GM10266 (cell line): ENCODE measurements at regions not wholly inside any gene's neighbourhood (a gene's known extent, or its start where the extent isn't known, plus 50 kb on each side); places are given as distances from the start of the nearest gene placed in this dataset.

Source experiments
- DNase-seq: peaks from one replicate; pipeline ENCODE4 v3.0.0; 2012; ENCODE audit errors: extremely low spot score
- CTCF ChIP-seq: IDR thresholded peaks from 2 replicates; pipeline ENCODE4 v1.5.1; 2012; ENCODE audit warnings: mild to moderate bottlenecking, low read depth; ENCODE audit not compliant: control insufficient read depth, insufficient read depth; ENCODE audit errors: missing control alignments

GRCh38 chr9:107222020-107222522 lies 61.0 kb upstream of the RAD23B start:
- DNase-seq, result no peak
- no peak for TF ChIP-seq CTCF

DNA sequence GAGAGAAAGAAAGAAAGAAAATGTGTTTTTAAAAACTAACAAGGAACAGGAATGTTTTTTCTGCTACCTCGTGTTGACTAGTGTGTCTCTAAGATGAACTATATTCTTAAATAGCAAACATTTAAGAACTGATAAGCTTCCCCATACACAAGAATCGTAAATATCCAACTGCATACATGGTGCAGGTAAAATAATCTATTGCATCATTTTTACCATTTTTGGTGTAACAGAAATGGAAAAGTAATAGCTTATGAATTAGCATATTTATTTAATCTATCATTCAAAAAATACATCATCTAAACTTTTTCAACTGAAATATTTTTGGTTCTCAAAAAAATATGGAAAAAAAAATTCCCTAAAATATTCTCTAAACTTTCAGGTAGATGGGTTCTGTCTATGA lies 59.7 kb upstream of the RAD23B start:
- TF ChIP-seq CTCF, result no peak
- no peak for DNase-seq

GRCh38 chr9:107224252-107224651 lies 58.8 kb upstream of the RAD23B start:
- DNase-seq, result no peak
- no peak for TF ChIP-seq CTCF

GRCh38 chr9:107226421-107226820 lies 56.7 kb upstream of the RAD23B start:
- DNase-seq, result no peak
- TF ChIP-seq CTCF, result no peak

- no peak for TF ChIP-seq CTCF
- DNase-seq, result no peak
Measured at GRCh38 chr9:107227774-107228173, 55.3 kb upstream of the RAD23B start.

- TF ChIP-seq CTCF, result no peak
- no peak for DNase-seq
Measured at GRCh38 chr9:107228496-107229039, 54.5 kb upstream of the RAD23B start.

DNA sequence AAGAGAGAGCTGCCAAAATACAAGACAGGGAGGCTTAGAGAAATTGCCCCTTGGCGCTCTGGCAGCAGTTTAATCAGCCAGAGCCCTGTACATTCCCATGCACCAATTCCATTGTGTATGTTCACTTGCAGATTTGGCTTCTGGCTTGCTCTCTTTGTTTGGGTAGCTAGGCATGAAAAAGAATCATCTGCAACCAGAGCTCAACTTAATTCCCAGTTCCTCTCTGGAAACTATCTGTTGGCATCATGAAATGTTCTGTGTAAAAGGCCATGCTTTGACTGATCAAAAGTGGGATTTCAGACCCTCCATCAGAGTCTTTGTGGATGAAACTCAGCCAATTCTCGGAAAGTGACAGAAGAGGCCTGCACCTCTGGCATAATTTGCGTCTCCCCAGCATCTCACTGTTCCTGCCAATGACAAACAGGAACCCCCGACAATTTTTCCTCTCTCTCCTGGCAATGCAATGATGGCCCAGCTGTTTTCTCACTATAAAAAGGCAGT lies 53.8 kb upstream of the RAD23B start:
- no peak for TF ChIP-seq CTCF
- no peak for DNase-seq
